ENCODE measurements at regions not wholly inside any gene's neighbourhood (a gene's known extent, or its start where the extent isn't known, plus 50 kb on each side); places are given as distances from the start of the nearest gene placed in this dataset.

- Mint-ChIP-seq H3K4me1 (ENCODE audit: low read depth) (no peaks in the 10 kb centered on the region), H3K9me3 (peaks cover 23% of the 10 kb centered on the region), H3K27ac (no peak overlapping the region), H3K36me3 (ENCODE audit: low read depth) (peaks cover 1% of the 10 kb centered on the region), H3K4me3 (no peak overlapping the region), H3K27me3 (ENCODE audit: low read depth) (no peaks in the 10 kb centered on the region)
- no peak for DNase-seq
- CTCF ChIA-PET, result no interaction called here
- intact Hi-C loops (cut with micrococcal nuclease), result no loop called here
Measured at GRCh38 chr2:123116595-123116994, 908.5 kb upstream of the CNTNAP5 start.

GRCh38 chr2:123127236-123127635, 897.9 kb upstream of the CNTNAP5 start:
- H3K27me3 Mint-ChIP-seq (ENCODE audit: low read depth), result no peaks in the 10 kb centered on the region
- H3K9me3 Mint-ChIP-seq, result peaks cover 11% of the 10 kb centered on the region
- no peak overlapping the region for H3K4me3 Mint-ChIP-seq
- no peaks in the 10 kb centered on the region for H3K36me3 Mint-ChIP-seq (ENCODE audit: low read depth)
- intact Hi-C loops (cut with micrococcal nuclease), result no loop called here
- H3K4me1 Mint-ChIP-seq (ENCODE audit: low read depth), result no peaks in the 10 kb centered on the region
- no peak for DNase-seq
- H3K27ac Mint-ChIP-seq, result no peak overlapping the region
- CTCF ChIA-PET, result no interaction called here

- Mint-ChIP-seq H3K27me3 (ENCODE audit: low read depth) (no peaks in the 10 kb centered on the region), H3K4me3 (no peak overlapping the region), H3K36me3 (ENCODE audit: low read depth) (no peaks in the 10 kb centered on the region), H3K4me1 (ENCODE audit: low read depth) (no peaks in the 10 kb centered on the region), H3K9me3 (peaks cover 14% of the 10 kb centered on the region), H3K27ac (no peak overlapping the region)
- DNase-seq, result no peak
- intact Hi-C loops (cut with micrococcal nuclease), result no loop called here
- CTCF ChIA-PET, result interaction anchor here (0.6 kb wide), 1 partner anchor 141 kb away, joined by 4 read pairs; no protein-coding TSS in a partner anchor
Measured at GRCh38 chr2:123128951-123129350, 896.1 kb upstream of the CNTNAP5 start.

- Mint-ChIP-seq H3K9me3 (peaks cover 18% of the 10 kb centered on the region), H3K4me1 (ENCODE audit: low read depth) (no peaks in the 10 kb centered on the region), H3K27ac (no peak overlapping the region), H3K4me3 (no peak overlapping the region), H3K36me3 (ENCODE audit: low read depth) (no peaks in the 10 kb centered on the region), H3K27me3 (ENCODE audit: low read depth) (no peaks in the 10 kb centered on the region)
- intact Hi-C loops (cut with micrococcal nuclease), result no loop called here
- CTCF ChIA-PET, result no interaction called here
- DNase-seq, result no peak
Measured at GRCh38 chr2:123136419-123136818, 888.7 kb upstream of the CNTNAP5 start.

- H3K9me3 Mint-ChIP-seq, result peaks cover 11% of the 10 kb centered on the region
- no peak for DNase-seq
- no peaks in the 10 kb centered on the region for H3K36me3 Mint-ChIP-seq (ENCODE audit: low read depth)
- no peaks in the 10 kb centered on the region for H3K27me3 Mint-ChIP-seq (ENCODE audit: low read depth)
- H3K4me3 Mint-ChIP-seq, result no peak overlapping the region
- H3K4me1 Mint-ChIP-seq (ENCODE audit: low read depth), result no peaks in the 10 kb centered on the region
- no peak overlapping the region for H3K27ac Mint-ChIP-seq
- intact Hi-C loops (cut with micrococcal nuclease), result no loop called here
- CTCF ChIA-PET, result no interaction called here
Measured at GRCh38 chr2:123144082-123144481, 881.0 kb upstream of the CNTNAP5 start.

GRCh38 chr2:123153041-123153440, 872.0 kb upstream of the CNTNAP5 start:
- no peaks in the 10 kb centered on the region for H3K27me3 Mint-ChIP-seq (ENCODE audit: low read depth)
- intact Hi-C loops (cut with micrococcal nuclease), result no loop called here
- CTCF ChIA-PET, result no interaction called here
- H3K9me3 Mint-ChIP-seq, result peaks cover 6% of the 10 kb centered on the region
- no peak overlapping the region for H3K4me3 Mint-ChIP-seq
- H3K4me1 Mint-ChIP-seq (ENCODE audit: low read depth), result no peaks in the 10 kb centered on the region
- no peak overlapping the region for H3K27ac Mint-ChIP-seq
- DNase-seq, result no peak
- no peaks in the 10 kb centered on the region for H3K36me3 Mint-ChIP-seq (ENCODE audit: low read depth)

GRCh38 chr2:123154195-123154594, 870.9 kb upstream of the CNTNAP5 start:
- DNase-seq, result no peak
- intact Hi-C loops (cut with micrococcal nuclease), result no loop called here
- CTCF ChIA-PET, result no interaction called here
- Mint-ChIP-seq H3K9me3 (peaks cover 6% of the 10 kb centered on the region), H3K4me1 (ENCODE audit: low read depth) (no peaks in the 10 kb centered on the region), H3K36me3 (ENCODE audit: low read depth) (no peaks in the 10 kb centered on the region), H3K27me3 (ENCODE audit: low read depth) (no peaks in the 10 kb centered on the region), H3K27ac (no peak overlapping the region), H3K4me3 (no peak overlapping the region)

- H3K27me3 Mint-ChIP-seq (ENCODE audit: low read depth), result no peaks in the 10 kb centered on the region
- H3K9me3 Mint-ChIP-seq, result peaks cover 5% of the 10 kb centered on the region
- intact Hi-C loops (cut with micrococcal nuclease), result no loop called here
- no peaks in the 10 kb centered on the region for H3K4me1 Mint-ChIP-seq (ENCODE audit: low read depth)
- no peak overlapping the region for H3K4me3 Mint-ChIP-seq
- H3K36me3 Mint-ChIP-seq (ENCODE audit: low read depth), result no peaks in the 10 kb centered on the region
- no peak for DNase-seq
- H3K27ac Mint-ChIP-seq, result no peak overlapping the region
- CTCF ChIA-PET, result no interaction called here
Measured at GRCh38 chr2:123157016-123157415, 868.1 kb upstream of the CNTNAP5 start.

- H3K27ac Mint-ChIP-seq, result no peak overlapping the region
- H3K4me1 Mint-ChIP-seq (ENCODE audit: low read depth), result no peaks in the 10 kb centered on the region
- no peak for DNase-seq
- no peak overlapping the region for H3K4me3 Mint-ChIP-seq
- H3K9me3 Mint-ChIP-seq, result peaks cover 5% of the 10 kb centered on the region
- no peaks in the 10 kb centered on the region for H3K27me3 Mint-ChIP-seq (ENCODE audit: low read depth)
- intact Hi-C loops (cut with micrococcal nuclease), result no loop called here
- no peaks in the 10 kb centered on the region for H3K36me3 Mint-ChIP-seq (ENCODE audit: low read depth)
- CTCF ChIA-PET, result no interaction called here
Measured at GRCh38 chr2:123162400-123163016, 862.6 kb upstream of the CNTNAP5 start.

GRCh38 chr2:123163398-123163797, 861.7 kb upstream of the CNTNAP5 start:
- Mint-ChIP-seq H3K4me1 (ENCODE audit: low read depth) (no peaks in the 10 kb centered on the region), H3K9me3 (peaks cover 5% of the 10 kb centered on the region), H3K27ac (no peak overlapping the region), H3K27me3 (ENCODE audit: low read depth) (no peaks in the 10 kb centered on the region), H3K4me3 (no peak overlapping the region), H3K36me3 (ENCODE audit: low read depth) (no peaks in the 10 kb centered on the region)
- CTCF ChIA-PET, result no interaction called here
- no peak for DNase-seq
- intact Hi-C loops (cut with micrococcal nuclease), result no loop called here

- Mint-ChIP-seq H3K36me3 (ENCODE audit: low read depth) (no peaks in the 10 kb centered on the region), H3K4me1 (ENCODE audit: low read depth) (no peaks in the 10 kb centered on the region), H3K9me3 (peaks cover 5% of the 10 kb centered on the region), H3K27ac (no peak overlapping the region), H3K27me3 (ENCODE audit: low read depth) (no peaks in the 10 kb centered on the region), H3K4me3 (no peak overlapping the region)
- intact Hi-C loops (cut with micrococcal nuclease), result no loop called here
- DNase-seq, result no peak
- CTCF ChIA-PET, result no interaction called here
Measured at GRCh38 chr2:123164216-123164615, 860.9 kb upstream of the CNTNAP5 start.

- H3K4me3 Mint-ChIP-seq, result no peak overlapping the region
- no peak overlapping the region for H3K27ac Mint-ChIP-seq
- intact Hi-C loops (cut with micrococcal nuclease), result no loop called here
- no peaks in the 10 kb centered on the region for H3K4me1 Mint-ChIP-seq (ENCODE audit: low read depth)
- no peaks in the 10 kb centered on the region for H3K36me3 Mint-ChIP-seq (ENCODE audit: low read depth)
- peaks cover 3% of the 10 kb centered on the region for H3K9me3 Mint-ChIP-seq
- CTCF ChIA-PET, result no interaction called here
- no peak for DNase-seq
- H3K27me3 Mint-ChIP-seq (ENCODE audit: low read depth), result no peaks in the 10 kb centered on the region
Measured at GRCh38 chr2:123165616-123166015, 859.5 kb upstream of the CNTNAP5 start.

- CTCF ChIA-PET, result no interaction called here
- Mint-ChIP-seq H3K9me3 (peaks cover 8% of the 10 kb centered on the region), H3K4me1 (ENCODE audit: low read depth) (no peaks in the 10 kb centered on the region), H3K36me3 (ENCODE audit: low read depth) (no peaks in the 10 kb centered on the region), H3K4me3 (no peak overlapping the region), H3K27me3 (ENCODE audit: low read depth) (no peaks in the 10 kb centered on the region), H3K27ac (no peak overlapping the region)
- intact Hi-C loops (cut with micrococcal nuclease), result no loop called here
- DNase-seq, result no peak
Measured at GRCh38 chr2:123179526-123179925, 845.6 kb upstream of the CNTNAP5 start.

GRCh38 chr2:123195957-123196356, 829.1 kb upstream of the CNTNAP5 start:
- Mint-ChIP-seq H3K4me3 (no peak overlapping the region), H3K27ac (no peak overlapping the region), H3K4me1 (ENCODE audit: low read depth) (no peaks in the 10 kb centered on the region), H3K36me3 (ENCODE audit: low read depth) (no peaks in the 10 kb centered on the region), H3K9me3 (peaks cover 19% of the 10 kb centered on the region), H3K27me3 (ENCODE audit: low read depth) (no peaks in the 10 kb centered on the region)
- intact Hi-C loops (cut with micrococcal nuclease), result no loop called here
- CTCF ChIA-PET, result no interaction called here
- DNase-seq, result no peak
